Astrocyte (in vitro differentiated cells and primary cell): ENCODE measurements at regions not wholly inside any gene's neighbourhood (a gene's known extent, or its start where the extent isn't known, plus 50 kb on each side); places are given as distances from the start of the nearest gene placed in this dataset.

Source experiments
- EZH2 ChIP-seq: IDR thresholded peaks from 2 replicates; pipeline ENCODE4 v1.6.1; 2012; ENCODE audit warnings: mild to moderate bottlenecking, low read length, inconsistent platforms; ENCODE audit not compliant: insufficient read depth
- TF ChIP-seq, protein P1 (sequence below): IDR thresholded peaks from 2 replicates; pipeline ENCODE4 v1.5.1; 2011; ENCODE audit warnings: low read depth, mild to moderate bottlenecking, inconsistent platforms, low read length, moderate library complexity; ENCODE audit not compliant: insufficient read depth

DNA sequence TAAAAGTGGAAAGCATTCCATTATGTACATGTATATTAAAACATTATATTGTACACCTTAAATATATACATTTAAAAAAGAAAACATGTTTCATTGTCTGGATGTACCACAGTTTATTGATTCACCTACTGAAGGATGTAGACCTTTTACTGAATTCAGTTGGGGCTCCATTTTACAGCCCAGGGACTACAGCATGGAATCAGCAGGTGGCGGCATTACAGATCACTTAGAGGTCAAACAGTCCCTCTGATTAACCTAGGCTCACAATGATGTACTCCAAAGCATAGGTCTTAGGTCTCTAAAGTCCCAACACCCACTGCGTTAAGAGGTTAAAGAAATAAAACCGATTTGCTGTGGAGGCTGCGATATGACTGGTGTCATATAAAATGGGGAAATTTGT lies 490.9 kb downstream of the SHISA9 start:
- TF ChIP-seq, protein P1, sequence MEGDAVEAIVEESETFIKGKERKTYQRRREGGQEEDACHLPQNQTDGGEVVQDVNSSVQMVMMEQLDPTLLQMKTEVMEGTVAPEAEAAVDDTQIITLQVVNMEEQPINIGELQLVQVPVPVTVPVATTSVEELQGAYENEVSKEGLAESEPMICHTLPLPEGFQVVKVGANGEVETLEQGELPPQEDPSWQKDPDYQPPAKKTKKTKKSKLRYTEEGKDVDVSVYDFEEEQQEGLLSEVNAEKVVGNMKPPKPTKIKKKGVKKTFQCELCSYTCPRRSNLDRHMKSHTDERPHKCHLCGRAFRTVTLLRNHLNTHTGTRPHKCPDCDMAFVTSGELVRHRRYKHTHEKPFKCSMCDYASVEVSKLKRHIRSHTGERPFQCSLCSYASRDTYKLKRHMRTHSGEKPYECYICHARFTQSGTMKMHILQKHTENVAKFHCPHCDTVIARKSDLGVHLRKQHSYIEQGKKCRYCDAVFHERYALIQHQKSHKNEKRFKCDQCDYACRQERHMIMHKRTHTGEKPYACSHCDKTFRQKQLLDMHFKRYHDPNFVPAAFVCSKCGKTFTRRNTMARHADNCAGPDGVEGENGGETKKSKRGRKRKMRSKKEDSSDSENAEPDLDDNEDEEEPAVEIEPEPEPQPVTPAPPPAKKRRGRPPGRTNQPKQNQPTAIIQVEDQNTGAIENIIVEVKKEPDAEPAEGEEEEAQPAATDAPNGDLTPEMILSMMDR, result no peak
- no peak for TF ChIP-seq EZH2
